ENCODE measurements at regions not wholly inside any gene's neighbourhood (a gene's known extent, or its start where the extent isn't known, plus 50 kb on each side); places are given as distances from the start of the nearest gene placed in this dataset.

DNA sequence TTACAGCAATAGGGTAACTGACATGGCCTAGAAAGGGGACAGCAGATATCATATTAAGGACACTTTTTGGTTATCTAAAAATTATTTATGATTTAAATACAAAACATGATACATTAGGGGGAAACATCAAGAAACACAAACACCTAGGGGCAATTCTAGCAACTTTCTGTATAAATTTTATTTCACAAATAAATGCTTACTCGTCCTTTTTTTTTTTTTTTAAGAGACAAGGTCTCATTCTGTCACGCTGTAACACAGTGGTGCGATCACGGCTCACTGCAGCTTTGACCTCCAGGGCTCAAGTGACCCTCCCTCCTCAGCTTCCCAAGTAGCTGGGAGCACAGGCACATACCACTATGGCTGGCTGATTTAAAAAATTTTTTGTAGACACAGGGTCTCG, 151.8 kb upstream of the BCOR start:
- Histone ChIP-seq H3K36me3 (ENCODE audit: low read length) (no peaks in the 10 kb centered on the region), H2AFZ (ENCODE audit: low read depth, low read length, severe bottlenecking) (no peak overlapping the region), H3K4me3 (ENCODE audit: insufficient read depth, low read length, poor library complexity, severe bottlenecking) (no peak overlapping the region), H3K9ac (ENCODE audit: low read length) (no peak overlapping the region), H3F3A (ENCODE audit: insufficient read depth) (no peaks in the 10 kb centered on the region), H3K27ac (ENCODE audit: low read depth, low read length) (no peak overlapping the region), H3K79me2 (ENCODE audit: insufficient read depth, low read length) (no peaks in the 10 kb centered on the region), H3K9me2 (replicated peaks; ENCODE audit: insufficient read depth, low read length) (no peaks in the 10 kb centered on the region), H3K4me2 (ENCODE audit: low read depth, low read length, poor library complexity, severe bottlenecking) (no peak overlapping the region), H4K20me1 (ENCODE audit: low read depth, low read length) (no peaks in the 10 kb centered on the region), H3K27me3 (ENCODE audit: low read length) (no peaks in the 10 kb centered on the region), H3K9me3 (ENCODE audit: insufficient read depth, low read length) (no peaks in the 10 kb centered on the region)
- TF ChIP-seq EZH2phosphoT487 (conservative IDR thresholded peaks at IDR 0.05; ENCODE audit: low read length) = no peak
- TF ChIP-seq CTCF (IDR thresholded peaks at IDR 0.05; ENCODE audit: insufficient read depth, low read length, poor library complexity, severe bottlenecking) = no peak

DNA sequence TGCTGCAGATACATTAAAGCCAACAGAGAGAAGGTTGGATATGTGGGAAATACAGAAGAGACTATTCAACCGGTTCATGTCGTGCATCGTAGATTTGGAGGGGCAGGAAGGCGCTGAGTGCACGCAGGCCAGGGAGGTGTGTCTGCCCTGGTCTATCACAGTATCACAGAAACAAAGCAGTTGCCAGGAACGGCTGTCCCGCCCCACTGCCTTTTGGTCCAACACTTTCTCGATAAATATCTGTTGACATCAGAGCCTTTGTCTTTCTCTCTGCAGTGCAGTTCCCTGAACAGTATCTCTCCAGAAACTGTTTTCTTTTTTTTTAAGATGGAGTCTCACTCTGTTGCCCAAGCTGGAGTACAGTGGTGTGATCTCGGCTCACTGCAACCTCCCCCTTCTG, 151.1 kb upstream of the BCOR start:
- H3F3A ChIP-seq (ENCODE audit: insufficient read depth) = no peaks in the 10 kb centered on the region
- H3K9ac ChIP-seq (ENCODE audit: low read length) = no peak overlapping the region
- H3K4me3 ChIP-seq (ENCODE audit: insufficient read depth, low read length, poor library complexity, severe bottlenecking) = no peak overlapping the region
- no peaks in the 10 kb centered on the region for H4K20me1 ChIP-seq (ENCODE audit: low read depth, low read length)
- TF ChIP-seq CTCF (IDR thresholded peaks at IDR 0.05; ENCODE audit: insufficient read depth, low read length, poor library complexity, severe bottlenecking) (no peak), EZH2phosphoT487 (conservative IDR thresholded peaks at IDR 0.05; ENCODE audit: low read length) (no peak)
- no peak overlapping the region for H3K27ac ChIP-seq (ENCODE audit: low read depth, low read length)
- no peaks in the 10 kb centered on the region for H3K9me2 ChIP-seq (replicated peaks; ENCODE audit: insufficient read depth, low read length)
- H3K9me3 ChIP-seq (ENCODE audit: insufficient read depth, low read length) = no peaks in the 10 kb centered on the region
- no peaks in the 10 kb centered on the region for H3K36me3 ChIP-seq (ENCODE audit: low read length)
- no peaks in the 10 kb centered on the region for H3K79me2 ChIP-seq (ENCODE audit: insufficient read depth, low read length)
- no peaks in the 10 kb centered on the region for H3K27me3 ChIP-seq (ENCODE audit: low read length)
- no peak overlapping the region for H3K4me2 ChIP-seq (ENCODE audit: low read depth, low read length, poor library complexity, severe bottlenecking)
- no peak overlapping the region for H2AFZ ChIP-seq (ENCODE audit: low read depth, low read length, severe bottlenecking)

DNA sequence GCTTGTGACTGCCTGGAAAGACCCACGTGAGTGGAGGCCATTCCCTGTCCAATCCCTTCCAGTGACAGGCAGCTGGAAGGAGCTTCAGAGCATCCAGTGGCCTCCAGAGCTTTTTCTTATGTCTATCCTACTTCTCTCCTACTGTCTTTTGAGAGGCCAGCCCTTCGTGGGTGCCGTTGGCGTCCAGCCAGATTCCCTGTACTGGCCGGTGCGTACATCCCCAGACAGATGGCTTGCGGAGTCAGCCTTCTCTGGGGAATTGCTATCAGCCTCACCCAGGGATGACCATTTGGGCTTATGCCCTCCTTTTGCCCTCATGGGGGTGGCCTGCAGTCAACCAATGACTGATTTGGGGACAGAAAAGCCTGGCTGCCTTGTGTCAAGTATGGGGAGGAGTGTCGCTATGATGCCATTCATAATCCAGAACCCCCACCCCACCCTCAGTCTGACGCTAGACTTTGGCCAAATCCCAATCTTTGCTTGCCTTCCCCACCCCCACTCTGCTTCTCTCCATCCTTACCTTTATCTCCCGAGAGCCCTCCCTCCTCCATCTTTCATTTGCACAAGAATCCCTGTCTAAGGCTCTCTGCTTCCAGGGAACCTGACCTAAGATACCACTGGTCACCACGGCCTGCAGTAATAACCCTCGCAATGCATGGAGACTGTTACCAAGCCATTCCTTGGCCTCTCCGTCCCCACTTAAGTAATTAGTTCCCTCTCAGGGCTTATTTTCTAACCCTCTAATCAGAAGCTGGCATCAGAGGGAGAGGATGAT, 150.3 kb upstream of the BCOR start:
- Histone ChIP-seq H4K20me1 (ENCODE audit: low read depth, low read length) (no peaks in the 10 kb centered on the region), H3K9me2 (replicated peaks; ENCODE audit: insufficient read depth, low read length) (no peaks in the 10 kb centered on the region), H3K27me3 (ENCODE audit: low read length) (no peaks in the 10 kb centered on the region), H3K4me3 (ENCODE audit: insufficient read depth, low read length, poor library complexity, severe bottlenecking) (no peak overlapping the region), H3K79me2 (ENCODE audit: insufficient read depth, low read length) (no peaks in the 10 kb centered on the region), H3K27ac (ENCODE audit: low read depth, low read length) (no peak overlapping the region), H2AFZ (ENCODE audit: low read depth, low read length, severe bottlenecking) (no peak overlapping the region), H3K9me3 (ENCODE audit: insufficient read depth, low read length) (no peaks in the 10 kb centered on the region), H3F3A (ENCODE audit: insufficient read depth) (no peaks in the 10 kb centered on the region), H3K36me3 (ENCODE audit: low read length) (no peaks in the 10 kb centered on the region), H3K4me2 (ENCODE audit: low read depth, low read length, poor library complexity, severe bottlenecking) (no peak overlapping the region), H3K9ac (ENCODE audit: low read length) (no peak overlapping the region)
- TF ChIP-seq EZH2phosphoT487 (conservative IDR thresholded peaks at IDR 0.05; ENCODE audit: low read length) = no peak
- no peak for TF ChIP-seq CTCF (IDR thresholded peaks at IDR 0.05; ENCODE audit: insufficient read depth, low read length, poor library complexity, severe bottlenecking)

Data from SU-DHL-6 (cell line).